K562 (cell line): ENCODE measurements at regions not wholly inside any gene's neighbourhood (a gene's known extent, or its start where the extent isn't known, plus 50 kb on each side); places are given as distances from the start of the nearest gene placed in this dataset.

Source experiments
- EP400 ChIP-seq: fragments of 450-650 bp; IDR thresholded peaks from 2 replicates; pipeline ENCODE4 v1.6.1; 2017; ENCODE audit warnings: antibody characterized with exemption, mild to moderate bottlenecking, moderate library complexity
- ERF ChIP-seq: fragments of 450-650 bp; formaldehyde crosslinking; IDR thresholded peaks from 2 replicates; pipeline ENCODE4 v1.4.0; 2020; ENCODE audit warnings: mild to moderate bottlenecking, mixed read lengths
- FOXJ3 ChIP-seq: sonication (generic); formaldehyde crosslinking; IDR thresholded peaks from 2 replicates; pipeline ENCODE4 v1.4.0; 2020; ENCODE audit warnings: mild to moderate bottlenecking, missing genetic modification reagents
- KLF1 ChIP-seq: fragments of 450-650 bp; IDR thresholded peaks from 2 replicates; pipeline ENCODE4 v1.6.1; 2016; ENCODE audit warnings: missing genetic modification characterization, missing compliant biosample characterization
- RBM14 ChIP-seq: fragments of 200-400 bp; formaldehyde crosslinking; IDR thresholded peaks from 2 replicates; pipeline ENCODE4 v1.6.1; 2018; ENCODE audit warnings: low read depth, mild to moderate bottlenecking, low read length, moderate library complexity, borderline replicate concordance; ENCODE audit not compliant: insufficient read depth
- SMARCE1 ChIP-seq: fragments of 450-650 bp; IDR thresholded peaks from 2 replicates; pipeline ENCODE4 v1.7.1; 2016; ENCODE audit warnings: mild to moderate bottlenecking
- SRSF9 ChIP-seq: fragments of 200-400 bp; formaldehyde crosslinking; IDR thresholded peaks from 2 replicates; pipeline ENCODE4 v1.6.1; 2017; ENCODE audit warnings: low read depth, low read length, borderline replicate concordance
- ZFPM2 ChIP-seq: fragments of 250-450 bp; sonication (Bioruptor Pico); IDR thresholded peaks from 2 replicates; pipeline ENCODE4 v1.5.1; 2022; ENCODE audit warnings: mild to moderate bottlenecking
- ZNF395 ChIP-seq: fragments of 200-800 bp; sonication (Bioruptor generic); IDR thresholded peaks from 2 replicates; pipeline ENCODE4 v1.6.1; 2017; ENCODE audit warnings: missing genetic modification characterization, missing compliant biosample characterization
- ZZZ3 ChIP-seq: fragments of 450-650 bp; IDR thresholded peaks from 2 replicates; pipeline ENCODE4 v1.6.1; 2016; ENCODE audit warnings: antibody characterized with exemption, mild to moderate bottlenecking, moderate library complexity
- TF ChIP-seq, protein P1 (sequence below): fragments of 250-450 bp; sonication (Bioruptor Pico); IDR thresholded peaks from 2 replicates; pipeline ENCODE4 v1.8.0; 2021; ENCODE audit warnings: borderline replicate concordance, mild to moderate bottlenecking, moderate library complexity; ENCODE audit not compliant: poor library complexity, severe bottlenecking

GRCh38 chr5:36441280-36441679 lies 139.6 kb upstream of the RANBP3L start (continued):
- TF ChIP-seq FOXJ3 (CRISPR knock-in tag), result no peak
- TF ChIP-seq, protein P1, sequence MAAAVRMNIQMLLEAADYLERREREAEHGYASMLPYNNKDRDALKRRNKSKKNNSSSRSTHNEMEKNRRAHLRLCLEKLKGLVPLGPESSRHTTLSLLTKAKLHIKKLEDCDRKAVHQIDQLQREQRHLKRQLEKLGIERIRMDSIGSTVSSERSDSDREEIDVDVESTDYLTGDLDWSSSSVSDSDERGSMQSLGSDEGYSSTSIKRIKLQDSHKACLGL, result no peak
- no peak for TF ChIP-seq EP400
- no peak for TF ChIP-seq ERF (CRISPR knock-in tag)
- no peak for TF ChIP-seq ZFPM2 (CRISPR knock-in tag)
- no peak for TF ChIP-seq ZNF395 (CRISPR knock-in tag)
- TF ChIP-seq ZZZ3, result no peak
- TF ChIP-seq SRSF9, result no peak
- no peak for TF ChIP-seq RBM14
- TF ChIP-seq SMARCE1, result no peak
- TF ChIP-seq KLF1, result no peak
